ENCODE measurements at regions not wholly inside any gene's neighbourhood (a gene's known extent, or its start where the extent isn't known, plus 50 kb on each side); places are given as distances from the start of the nearest gene placed in this dataset.

DNA sequence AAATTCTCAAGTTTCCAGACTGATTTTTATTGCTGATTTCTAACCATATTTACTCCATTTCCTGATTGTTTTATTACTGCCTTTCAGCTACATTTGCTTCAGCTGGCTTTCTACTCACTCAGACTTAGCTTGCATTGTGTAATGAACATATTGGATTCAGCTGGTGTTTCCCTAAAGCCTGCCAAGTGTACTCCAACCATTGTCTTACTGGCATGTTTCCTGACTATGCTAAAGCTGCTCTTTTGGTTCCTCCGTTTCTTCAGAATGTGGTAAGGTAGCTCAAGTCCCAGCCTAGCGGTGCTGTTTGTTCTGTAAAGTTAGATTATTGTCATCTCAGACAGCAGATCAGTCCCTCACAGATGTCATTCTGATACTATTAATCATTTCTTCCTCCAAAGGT is 53.1 kb upstream of the GLRA2 start:
- no peak for DNase-seq (ENCODE audit: low read depth)

DNA sequence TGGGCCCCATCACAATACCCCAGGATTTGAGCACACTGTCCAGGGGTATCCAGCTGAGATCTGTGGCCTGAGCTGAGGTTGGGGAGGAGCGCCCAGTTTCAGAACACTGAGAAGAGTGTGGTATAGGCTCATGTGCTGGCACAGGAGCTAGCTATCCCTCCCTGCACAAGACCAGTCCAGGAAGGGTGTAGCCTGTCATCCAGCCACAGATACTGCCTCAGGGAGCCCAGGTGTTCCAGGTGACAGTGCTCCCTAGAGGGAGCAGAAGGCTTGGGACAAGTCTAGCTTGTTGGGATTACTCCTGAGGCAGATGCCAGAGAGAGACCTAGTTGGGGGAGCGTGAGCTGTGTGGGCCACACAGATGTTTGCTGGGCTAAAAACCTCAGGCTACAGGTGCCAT is 79.6 kb upstream of the GLRA2 start:
- no peak for DNase-seq (ENCODE audit: low read depth)

DNA sequence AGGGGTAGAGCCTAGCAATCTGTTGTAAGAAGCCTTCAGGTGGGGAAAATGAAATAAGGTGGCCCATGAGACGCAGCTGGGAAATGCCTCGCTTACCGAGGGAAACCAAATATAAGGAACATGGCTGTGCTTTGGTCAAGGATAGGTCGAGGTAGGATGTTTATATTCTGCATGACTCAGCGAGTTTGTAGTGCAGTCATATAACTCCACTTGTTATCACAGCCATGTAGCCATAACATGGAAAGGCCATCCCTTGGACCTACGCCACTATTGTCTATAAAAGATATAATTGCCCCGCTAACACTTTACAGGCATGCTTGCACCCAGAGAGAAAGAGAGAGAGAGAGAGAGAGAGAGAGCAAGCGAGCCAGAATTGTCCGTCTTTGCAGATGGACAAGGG is 80.9 kb upstream of the GLRA2 start:
- no peak for DNase-seq (ENCODE audit: low read depth)

DNA sequence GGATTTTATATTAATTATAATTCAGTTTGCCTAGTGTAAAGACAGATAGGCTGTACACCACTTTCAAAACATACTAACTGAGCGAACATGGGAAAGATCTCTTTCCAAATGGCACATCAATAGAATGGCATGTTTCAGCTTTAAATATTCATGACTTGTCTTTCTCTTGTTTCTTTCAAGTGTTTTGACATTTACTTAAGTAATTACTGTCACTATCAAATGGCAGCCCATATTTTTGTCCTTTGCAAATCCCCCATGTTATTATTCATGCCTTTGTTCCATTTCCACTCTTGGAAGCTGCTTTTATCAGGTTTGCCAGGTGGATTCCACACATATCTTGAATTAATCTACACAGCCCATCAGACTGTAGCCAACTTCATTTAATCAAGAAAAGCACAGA is 89.2 kb upstream of the GLRA2 start:
- DNase-seq (ENCODE audit: low read depth): no peak

DNA sequence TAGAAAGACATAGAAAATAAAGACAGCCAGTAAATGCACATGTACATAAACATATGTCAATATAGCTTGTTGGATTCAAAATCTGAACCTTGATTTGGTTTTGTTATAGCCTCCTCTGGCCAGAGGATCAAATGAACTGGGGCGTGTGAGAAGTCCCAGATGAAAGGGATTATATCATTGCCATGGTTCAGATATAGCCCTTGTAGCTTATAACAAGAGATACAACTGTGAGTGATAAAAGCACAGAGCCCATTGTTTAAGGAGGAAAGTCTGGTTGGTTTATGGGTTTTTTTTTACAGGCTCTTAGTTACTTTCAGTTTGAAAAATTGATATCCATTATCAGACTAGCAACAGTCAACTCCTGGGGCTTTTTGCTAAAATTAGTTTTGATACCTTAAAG is 101.7 kb upstream of the GLRA2 start:
- DNase-seq (ENCODE audit: low read depth): no peak

DNA sequence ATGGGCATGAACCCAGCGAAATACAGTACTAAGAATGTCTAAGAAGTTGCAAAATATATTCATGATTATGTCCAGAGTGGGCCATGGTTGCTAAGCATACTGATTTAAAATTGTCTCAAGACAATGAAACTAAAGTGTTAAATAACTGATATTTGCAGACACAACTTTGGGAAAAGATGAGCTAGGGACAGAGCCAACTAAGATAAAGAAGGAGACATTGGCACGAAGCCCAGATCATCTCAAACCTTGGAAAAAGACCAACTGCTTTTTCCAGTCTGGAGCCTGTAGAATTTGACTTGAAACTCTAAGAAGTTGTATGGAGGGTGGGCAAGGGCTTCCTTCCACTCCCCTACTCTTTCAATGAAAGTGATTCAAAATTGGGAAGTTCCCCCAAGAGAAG is 108.5 kb upstream of the GLRA2 start:
- no peak for DNase-seq (ENCODE audit: low read depth)

DNA sequence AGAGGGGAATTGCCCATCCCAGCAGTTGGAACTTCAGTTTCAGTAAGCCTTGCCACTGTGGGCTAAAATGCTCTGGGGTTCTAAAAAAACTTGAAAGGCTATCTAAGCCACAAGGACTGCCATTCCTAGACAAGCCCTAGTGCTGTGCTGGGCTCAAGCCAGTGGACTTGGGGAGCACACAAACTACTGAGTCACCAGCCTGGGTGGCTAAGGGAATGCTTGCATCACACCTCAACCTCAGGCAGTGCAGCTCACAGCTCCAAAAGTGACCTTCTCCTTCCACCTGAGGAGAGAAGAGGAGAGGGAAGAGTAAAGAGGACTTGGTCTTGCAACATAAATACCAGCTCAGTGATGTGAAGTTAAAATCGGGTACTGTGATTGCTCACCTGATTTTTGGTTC is 116.7 kb upstream of the GLRA2 start:
- DNase-seq (ENCODE audit: low read depth): no peak

DNA sequence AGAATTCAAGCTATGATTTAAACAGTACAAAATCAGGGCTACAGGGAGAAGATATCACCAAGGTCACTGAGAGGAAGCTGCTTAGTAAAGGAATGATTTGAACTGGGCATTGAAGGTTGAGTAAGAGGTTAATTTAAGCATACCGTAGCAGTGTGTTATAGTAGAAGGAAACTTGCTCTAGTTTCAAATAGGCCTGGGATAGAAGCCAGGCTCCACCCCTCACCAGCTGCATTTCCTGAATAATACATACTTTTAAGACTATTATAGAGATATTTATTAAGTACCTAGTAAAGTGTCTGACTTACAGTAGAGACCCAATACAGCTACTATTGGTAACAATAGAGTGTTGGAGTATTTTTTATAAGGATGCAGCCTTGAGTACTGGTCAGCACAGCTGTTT is 118.0 kb upstream of the GLRA2 start:
- DNase-seq (ENCODE audit: low read depth): no peak

DNA sequence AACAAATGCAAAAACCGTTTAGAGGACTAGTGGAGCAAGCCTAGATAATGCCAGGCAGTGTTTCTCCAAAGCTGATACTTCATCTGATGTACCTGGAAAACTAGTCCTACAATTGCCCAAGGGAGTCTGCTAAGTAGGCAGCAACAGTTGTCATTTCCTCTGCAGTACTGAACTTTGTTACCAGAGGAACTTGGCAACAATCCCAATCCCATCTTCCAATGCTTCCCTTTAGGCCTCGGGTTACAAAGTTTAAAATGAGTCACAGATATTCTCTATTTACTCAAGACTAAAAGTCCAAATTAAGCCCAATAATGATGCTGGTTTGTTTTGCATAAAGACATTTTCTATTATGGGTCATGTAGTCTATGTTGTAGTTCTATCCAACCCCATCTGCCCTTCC is 120.0 kb upstream of the GLRA2 start:
- no peak for DNase-seq (ENCODE audit: low read depth)

DNA sequence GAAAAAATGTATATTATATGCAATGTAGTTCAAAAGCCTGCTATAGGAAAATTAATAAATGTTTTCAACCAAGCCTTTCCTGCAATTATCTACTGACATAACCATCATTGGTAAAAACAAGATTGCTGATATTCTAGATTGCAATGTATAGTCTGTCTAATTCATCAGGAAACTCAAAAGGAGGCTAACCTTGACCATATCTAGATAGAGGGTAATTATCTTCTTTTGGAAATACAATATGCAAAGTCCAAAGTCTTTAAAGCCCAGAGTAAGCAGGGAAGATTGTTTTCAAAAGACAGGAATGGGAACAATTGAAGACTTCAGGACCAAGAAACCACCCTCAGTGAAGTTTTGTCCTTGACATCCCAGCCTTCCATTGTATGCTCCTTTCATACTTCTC is 123.1 kb upstream of the GLRA2 start:
- DNase-seq (ENCODE audit: low read depth): no peak

DNA sequence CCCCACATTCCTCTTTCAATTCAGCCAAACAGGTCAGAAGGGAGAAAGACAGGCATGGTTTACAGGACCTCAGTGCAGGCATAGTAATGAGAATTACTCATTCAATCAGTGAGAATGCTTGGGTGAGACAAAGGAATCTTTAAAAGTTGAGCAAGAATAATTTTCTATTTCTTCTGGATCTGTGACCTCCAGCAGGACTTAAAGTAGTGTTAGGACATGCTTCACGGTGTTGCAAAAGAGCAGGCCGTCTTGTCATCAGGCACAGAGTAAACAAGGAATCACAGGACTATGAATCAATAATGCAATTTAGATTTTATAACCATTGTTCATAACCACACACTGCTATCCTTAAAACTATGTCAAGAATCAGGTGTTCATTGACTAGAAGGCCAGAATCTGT is 130.6 kb upstream of the GLRA2 start:
- DNase-seq (ENCODE audit: low read depth): no peak

DNA sequence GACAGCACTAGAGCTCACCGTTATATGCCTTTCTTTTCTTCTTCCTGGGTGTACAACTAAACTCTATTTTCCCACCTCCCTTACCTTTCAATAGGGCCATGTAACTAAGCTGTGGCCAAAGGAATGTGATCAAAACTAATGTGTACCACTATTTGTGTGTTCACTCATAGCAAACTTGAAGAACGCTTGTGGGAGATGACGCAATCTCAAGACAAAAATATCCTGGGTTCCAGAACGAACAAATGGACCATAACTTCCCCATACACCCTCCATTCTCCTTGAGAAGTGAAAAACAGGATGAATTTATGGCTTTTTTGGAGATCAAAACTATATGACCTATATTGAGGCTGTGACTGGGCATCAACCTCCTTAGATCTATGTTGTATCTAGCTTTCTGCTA is 139.7 kb upstream of the GLRA2 start:
- DNase-seq (ENCODE audit: low read depth): no peak

DNA sequence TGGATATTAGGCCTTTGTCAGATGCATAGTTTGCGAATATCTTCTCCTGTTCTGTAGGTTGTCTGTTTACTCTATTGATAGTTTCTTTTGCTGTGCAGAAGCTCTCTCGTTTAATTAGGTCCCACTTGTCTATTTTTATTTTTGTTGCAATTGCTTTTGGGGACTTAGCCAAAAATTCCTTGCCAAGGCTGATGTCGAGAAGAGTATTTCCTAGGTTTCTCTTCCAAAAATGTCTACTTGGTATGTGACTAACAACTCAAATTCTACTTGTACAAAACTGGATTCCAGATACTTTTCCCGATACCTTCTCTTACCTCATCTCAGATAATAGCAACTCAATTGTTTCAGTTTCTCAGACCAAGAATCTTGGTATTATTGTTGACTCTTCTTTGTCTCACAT is 142.4 kb upstream of the GLRA2 start:
- DNase-seq (ENCODE audit: low read depth): no peak

DNA sequence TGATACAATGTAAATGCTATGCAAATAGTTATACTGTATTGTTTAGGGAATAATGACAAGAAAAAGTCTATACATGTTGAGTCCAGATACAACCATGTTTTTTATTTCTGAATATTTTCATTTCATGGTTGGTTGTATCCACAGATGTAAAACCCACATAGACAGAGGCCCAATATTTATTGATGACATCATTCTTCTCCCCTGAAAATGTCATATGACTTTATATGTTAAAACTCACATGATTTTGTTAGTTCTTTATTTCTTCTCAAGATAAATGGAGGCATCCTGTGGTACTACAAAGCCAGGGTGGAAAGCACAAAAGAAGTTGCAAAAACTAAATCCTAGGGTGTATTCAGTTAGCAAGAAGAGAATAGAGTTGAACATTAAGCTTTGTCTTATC is 149.3 kb upstream of the GLRA2 start:
- no peak for DNase-seq (ENCODE audit: low read depth)

DNA sequence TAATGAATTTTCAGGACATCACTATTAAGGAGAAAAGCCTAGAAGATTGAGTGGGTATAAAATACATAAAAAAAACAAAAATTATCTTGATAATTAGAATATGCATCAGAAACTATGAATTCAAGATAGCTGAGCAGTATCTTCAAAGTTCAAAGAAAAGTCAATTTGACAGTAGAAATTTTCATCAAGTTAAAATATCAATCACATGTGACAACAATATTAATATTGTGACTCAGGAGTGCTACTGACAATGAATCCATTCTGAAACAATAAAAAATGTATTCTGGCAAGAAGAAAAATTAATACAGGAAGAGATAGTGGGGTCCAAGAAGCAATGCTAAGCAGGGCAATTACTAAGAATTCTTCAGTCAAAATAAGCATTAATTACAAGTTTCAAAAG is 151.9 kb upstream of the GLRA2 start:
- DNase-seq (ENCODE audit: low read depth): no peak

DNA sequence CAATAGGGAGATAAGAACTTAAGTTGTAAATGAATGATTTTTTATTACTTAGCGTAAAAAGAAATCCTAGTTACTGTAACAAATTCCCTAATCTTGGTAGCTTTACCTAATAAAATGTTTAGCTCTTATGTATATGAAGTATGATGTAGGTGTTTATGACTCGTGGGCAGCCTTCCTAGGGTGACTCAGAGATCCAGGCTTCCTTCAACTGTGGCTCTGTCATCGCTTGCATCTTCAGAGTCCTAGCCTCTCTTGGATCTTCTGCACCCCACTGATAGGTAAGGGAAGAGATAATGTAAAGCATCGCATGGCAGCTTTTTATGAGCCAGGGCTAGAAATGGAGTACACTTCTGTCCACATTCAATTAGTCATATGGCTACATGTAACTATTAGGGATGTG is 165.6 kb upstream of the GLRA2 start:
- no peak for DNase-seq (ENCODE audit: low read depth)

DNA sequence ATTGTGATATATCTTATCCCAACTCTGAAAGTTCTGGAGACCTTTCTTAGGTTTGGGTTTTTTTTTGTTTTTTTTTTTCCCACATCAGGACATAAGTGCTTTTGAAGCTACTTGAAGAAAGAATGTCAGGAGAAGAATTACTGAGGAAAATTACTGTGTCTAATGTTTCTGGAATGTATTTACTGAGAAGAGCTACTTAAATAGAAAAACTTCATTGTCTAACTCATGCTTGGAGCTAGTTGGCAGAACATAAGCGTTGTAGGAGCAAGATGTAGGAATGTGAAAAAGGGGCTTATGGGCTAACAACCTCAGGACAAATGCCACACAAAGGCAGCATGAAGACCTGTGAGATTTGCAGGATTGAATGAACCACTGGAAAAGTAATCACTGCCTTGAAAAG is 166.6 kb upstream of the GLRA2 start:
- DNase-seq (ENCODE audit: low read depth): no peak

DNA sequence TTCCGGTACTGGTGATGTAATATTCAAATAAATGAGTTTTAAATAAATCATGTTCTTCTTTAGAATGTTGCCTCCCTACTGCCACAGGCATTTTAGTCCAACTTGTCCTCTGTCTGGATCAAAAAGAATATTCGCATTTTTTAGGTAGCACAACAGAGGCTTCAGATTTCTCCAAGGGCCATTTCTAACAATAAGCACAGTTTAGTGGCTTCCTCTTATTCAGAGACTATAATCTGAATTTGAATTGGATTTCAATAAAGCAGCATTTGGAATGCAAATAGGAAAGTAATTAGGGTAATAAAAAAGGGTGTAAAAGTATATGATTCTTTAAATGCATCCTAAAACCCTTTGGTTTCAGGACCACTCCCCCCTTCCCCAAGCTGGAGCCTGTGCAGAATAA is 167.9 kb upstream of the GLRA2 start:
- no peak for DNase-seq (ENCODE audit: low read depth)

DNA sequence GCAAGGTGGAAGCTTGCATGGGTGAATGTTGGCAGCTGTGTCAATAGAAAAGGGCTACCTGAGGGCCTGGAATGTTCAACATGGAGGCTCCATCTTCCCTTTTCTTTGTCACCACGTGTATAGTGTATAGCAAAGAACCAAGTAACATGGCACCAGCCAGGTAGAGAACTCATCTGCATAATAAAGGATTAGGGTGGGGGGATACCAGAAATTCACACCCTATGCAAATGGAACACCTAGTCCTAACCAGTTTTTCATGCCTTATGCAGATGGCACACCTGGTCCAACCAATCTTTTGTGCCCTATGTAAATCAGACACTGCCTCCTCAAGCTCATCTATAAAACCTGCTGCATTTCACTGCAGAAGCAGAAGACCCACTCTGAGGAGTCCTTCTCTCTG is 169.6 kb upstream of the GLRA2 start:
- no peak for DNase-seq (ENCODE audit: low read depth)

DNA sequence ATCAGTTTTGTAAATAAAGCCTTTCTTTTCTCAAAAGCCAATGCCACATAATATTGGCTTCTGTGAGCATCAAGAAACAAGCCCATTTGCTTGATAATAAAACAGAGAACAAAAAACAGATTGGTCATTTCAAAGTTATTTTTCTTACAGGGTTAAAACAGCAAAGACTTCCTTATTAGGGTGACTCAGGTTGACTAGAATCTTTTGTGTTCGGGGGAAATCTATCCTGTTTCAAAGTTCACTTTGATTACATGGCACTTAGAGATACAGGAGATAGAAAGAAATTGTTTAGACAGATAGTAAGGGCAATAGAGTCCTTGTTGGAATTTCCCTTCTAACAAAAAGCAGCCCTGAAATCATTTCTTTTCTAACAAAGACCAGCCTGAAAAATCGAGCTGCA is 170.0 kb upstream of the GLRA2 start:
- no peak for DNase-seq (ENCODE audit: low read depth)

DNA sequence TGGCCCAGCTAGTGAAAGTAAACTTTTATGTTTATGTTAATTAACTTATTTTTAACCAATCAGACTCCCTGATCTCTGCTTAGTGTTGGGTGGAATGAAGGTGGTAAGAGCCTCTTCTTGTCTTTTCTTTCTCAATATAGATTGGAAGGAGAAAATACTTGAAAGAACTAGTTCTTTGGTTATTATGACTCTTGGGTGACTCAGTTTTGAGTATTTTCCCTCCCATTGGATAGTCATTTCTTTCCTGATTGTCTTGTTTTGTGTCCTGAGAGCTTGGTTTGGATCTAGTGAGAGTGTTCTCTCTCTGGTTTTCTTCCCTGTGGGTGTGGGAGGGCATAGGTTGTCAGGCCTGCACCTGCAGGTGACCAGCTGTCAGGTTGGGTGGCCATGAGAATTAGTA is 172.0 kb upstream of the GLRA2 start:
- DNase-seq (ENCODE audit: low read depth): no peak

DNA sequence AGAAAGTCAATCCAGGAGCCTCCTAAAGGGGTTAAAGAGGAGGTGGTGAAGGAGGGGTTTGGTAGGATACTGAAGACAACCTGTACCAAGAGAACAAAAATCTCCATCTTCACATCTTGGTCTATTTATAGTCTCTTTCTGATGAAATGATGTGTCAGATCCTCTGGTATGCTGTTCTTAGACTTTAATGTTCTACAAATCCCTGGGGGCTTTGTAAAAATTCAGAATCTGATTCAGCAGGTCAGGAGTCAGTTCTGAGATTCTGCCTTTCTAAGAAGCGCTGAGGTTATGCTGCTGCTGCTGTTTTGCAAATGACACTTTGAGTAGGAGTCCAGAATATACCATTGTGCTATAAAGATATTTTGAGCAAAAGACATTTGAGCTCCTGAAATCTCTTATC is 172.9 kb upstream of the GLRA2 start:
- no peak for DNase-seq (ENCODE audit: low read depth)

DNA sequence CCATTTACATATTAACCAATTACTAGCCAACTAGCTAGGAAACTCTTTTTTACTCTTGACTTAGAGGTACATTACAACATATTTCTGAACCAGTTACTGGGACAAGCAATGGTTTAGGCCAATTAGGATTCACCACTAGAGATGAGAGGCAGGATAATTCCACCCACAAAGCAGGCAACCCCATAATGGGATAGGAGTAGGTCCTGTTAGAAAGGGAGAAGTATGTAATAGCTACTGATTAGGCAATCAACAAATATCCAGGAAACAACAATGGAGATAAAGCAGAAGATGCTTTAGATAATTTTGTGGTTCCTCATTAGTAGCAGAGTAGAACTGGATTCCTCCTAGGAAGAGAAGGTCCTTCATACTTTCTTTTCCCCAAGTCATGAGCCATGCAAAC is 173.8 kb upstream of the GLRA2 start:
- no peak for DNase-seq (ENCODE audit: low read depth)

DNA sequence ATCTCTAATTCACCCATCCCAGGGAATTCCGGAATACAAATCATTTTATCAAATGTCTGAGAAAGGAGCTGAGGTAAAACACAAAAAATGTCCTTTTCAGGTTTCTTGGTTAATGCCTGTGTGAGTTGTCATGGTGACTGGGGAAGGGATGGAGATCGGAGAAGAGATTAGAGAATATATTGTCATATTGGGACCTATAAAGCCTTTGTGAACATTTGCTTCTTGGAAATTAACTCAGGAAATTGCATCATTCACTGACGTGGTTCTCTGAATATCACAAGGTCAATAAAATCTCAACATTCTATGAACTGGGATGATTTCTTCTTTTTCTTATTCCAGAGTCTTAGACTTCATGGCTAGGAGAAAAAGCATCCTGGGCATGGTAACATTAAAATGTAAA is 174.8 kb upstream of the GLRA2 start:
- DNase-seq (ENCODE audit: low read depth): no peak

DNA sequence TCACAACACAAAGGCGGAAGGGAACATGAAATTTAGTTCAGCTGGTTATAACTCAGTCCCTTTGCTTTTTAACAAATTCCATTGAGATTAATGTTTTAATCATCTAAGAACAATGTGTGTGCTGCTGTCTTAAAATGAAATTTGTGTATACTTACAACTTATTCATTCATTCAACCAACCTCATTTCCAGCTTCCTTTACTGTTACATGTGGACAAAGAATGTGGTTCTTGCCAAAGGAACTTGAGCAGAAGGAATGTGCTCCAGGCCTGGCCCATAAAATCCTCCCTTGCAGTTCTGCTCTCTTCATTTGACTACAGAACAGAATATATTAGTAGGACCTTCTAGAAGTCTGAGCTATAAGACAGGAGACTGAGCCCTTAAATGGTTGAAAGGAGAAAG is 176.8 kb upstream of the GLRA2 start:
- DNase-seq (ENCODE audit: low read depth): no peak
